GM12875 (cell line): ENCODE measurements at regions not wholly inside any gene's neighbourhood (a gene's known extent, or its start where the extent isn't known, plus 50 kb on each side); places are given as distances from the start of the nearest gene placed in this dataset.

Experiments
- H3K4me3 ChIP-seq: one replicate; pipeline ENCODE4 v1.5.1; 2011; ENCODE audit warnings: low read depth, low read length, control low read depth
- TF ChIP-seq, protein P1 (sequence below): IDR thresholded peaks from 2 replicates; pipeline ENCODE4 v1.5.1; 2011; ENCODE audit warnings: low read depth, mild to moderate bottlenecking, control low read depth, inconsistent platforms, low read length, moderate library complexity, borderline replicate concordance; ENCODE audit not compliant: insufficient read depth

DNA sequence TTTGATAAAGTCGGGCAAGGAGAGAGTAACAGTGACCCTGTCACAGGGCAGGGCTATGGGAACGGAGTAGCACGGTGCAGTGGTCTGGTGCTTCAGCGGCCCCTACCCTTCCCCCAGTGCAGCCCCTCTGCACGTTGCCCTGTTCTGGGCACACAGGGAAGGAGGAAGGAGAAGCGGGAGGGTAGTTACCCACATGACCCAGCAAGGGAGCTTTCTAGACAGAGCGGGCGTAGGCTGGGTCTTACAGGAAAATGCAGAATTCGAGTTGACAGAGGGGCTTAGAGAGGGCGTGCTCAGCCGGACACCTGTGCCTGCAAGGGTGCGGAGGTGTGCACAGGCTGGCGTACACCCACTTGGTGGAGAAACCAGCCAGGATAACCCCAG, 341.2 kb downstream of the NPHP4 start:
- no peak overlapping the region for H3K4me3 ChIP-seq
- TF ChIP-seq, protein P1, sequence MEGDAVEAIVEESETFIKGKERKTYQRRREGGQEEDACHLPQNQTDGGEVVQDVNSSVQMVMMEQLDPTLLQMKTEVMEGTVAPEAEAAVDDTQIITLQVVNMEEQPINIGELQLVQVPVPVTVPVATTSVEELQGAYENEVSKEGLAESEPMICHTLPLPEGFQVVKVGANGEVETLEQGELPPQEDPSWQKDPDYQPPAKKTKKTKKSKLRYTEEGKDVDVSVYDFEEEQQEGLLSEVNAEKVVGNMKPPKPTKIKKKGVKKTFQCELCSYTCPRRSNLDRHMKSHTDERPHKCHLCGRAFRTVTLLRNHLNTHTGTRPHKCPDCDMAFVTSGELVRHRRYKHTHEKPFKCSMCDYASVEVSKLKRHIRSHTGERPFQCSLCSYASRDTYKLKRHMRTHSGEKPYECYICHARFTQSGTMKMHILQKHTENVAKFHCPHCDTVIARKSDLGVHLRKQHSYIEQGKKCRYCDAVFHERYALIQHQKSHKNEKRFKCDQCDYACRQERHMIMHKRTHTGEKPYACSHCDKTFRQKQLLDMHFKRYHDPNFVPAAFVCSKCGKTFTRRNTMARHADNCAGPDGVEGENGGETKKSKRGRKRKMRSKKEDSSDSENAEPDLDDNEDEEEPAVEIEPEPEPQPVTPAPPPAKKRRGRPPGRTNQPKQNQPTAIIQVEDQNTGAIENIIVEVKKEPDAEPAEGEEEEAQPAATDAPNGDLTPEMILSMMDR = no peak

DNA sequence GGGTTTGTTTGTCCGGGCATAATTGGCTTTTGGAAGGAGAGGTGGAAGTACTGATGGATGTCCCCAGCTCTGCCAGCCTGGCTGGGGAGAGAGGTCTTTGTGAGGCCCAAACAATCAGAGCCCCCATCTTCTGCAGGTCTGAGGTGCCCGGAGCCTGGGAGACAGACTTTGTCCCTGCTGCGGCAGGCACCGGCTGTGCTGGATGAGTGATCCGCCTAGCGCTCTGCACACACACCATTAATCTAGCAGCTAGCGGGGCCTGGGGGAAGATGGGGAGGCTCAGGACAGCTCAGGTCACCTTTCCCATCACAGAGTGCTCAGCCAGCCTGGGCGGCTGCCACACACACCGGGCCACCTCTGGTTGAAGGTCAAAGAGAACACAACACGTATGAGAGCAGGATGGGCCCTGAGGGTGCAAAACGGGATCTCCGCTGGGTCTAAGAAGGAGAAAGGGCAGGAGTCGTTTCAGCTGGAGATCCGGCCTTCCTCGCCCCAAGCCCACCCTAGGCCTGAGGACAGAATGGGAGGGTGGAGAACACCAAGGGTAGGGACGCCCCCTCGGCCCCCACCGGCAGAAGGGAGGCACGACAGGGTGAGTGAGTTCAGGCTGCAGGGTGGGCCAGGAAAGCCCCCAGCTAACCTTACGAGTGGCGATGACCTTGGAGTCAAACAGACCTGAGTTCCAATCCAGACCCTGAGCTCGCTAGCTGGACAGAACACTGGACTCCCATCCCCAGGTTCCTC, 341.8 kb downstream of the NPHP4 start:
- TF ChIP-seq, protein P1 = no peak
- no peak overlapping the region for H3K4me3 ChIP-seq

DNA sequence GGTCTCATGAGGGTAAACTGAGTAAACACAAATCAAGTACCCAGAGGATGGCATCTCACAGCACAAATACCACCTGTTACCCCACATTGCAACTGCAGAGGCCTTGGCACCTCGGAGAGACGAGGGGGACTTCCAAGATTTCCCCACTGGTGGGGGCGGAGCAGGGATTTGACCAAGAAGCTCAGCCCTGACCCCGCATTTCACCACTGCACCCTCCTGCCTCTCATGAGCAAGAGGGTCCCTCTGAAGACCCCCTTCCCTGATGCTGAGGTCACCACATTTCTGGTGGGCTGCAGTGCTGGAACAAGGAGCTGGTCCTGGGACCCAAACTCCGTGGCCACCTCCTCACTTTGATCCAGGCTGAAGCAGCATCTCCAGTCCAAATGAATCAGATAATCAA, 342.4 kb downstream of the NPHP4 start:
- TF ChIP-seq, protein P1 = no peak
- H3K4me3 ChIP-seq = no peak overlapping the region

DNA sequence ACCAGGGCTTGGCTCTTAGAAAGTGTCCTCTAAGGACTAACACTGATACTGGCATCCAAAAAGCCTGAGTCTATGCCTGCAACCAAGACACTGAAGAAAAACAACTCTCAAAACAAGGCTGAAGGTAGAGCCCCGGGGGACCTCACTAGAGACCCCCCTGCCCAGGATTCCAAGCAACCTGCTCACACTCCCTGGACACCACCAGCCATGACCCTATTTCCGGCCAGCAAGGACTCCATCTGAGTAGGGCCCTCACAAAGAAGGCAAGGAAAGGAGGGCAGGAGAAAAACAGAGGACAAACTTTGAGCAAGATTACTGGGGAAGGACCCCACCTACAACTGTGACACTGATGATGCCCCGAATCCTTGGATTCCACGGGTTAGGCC, 343.1 kb downstream of the NPHP4 start:
- H3K4me3 ChIP-seq = no peak overlapping the region
- TF ChIP-seq, protein P1 = no peak

DNA sequence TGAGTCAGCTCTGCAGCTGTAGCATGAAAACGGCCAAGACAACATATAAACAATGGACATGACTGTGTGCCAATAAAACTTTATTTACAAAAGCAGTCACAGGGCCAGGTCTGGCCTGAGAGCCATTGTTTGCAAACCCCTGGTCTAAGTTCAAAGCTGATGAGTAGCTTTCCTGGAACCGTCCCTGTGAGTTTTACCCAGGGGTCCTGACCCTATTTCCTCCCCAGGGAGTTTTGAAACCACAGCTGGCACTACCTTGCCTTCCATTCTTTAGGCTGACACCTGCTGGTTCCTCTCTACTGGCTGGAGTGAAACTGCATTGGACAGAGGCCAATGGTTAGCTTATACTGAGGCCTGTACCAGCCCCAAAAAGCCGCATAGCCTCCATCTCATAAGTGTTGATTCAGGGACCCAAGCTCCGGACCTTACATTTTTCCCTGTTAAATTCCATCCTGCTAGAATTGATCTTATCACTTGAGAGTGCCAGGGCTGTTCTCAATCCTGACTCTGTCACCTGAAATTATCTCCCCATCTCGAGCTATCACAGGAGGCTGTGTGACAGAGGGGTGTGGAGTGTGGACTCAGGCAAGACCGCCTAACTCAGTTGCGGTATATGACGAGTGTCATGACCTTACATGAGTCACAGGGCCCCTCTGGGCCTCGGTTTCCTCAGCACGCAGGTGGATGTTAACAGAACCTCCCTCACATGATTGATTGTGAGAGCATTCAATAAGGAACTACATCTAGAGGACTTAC, 343.6 kb downstream of the NPHP4 start:
- H3K4me3 ChIP-seq = no peak overlapping the region
- TF ChIP-seq, protein P1 = no peak

DNA sequence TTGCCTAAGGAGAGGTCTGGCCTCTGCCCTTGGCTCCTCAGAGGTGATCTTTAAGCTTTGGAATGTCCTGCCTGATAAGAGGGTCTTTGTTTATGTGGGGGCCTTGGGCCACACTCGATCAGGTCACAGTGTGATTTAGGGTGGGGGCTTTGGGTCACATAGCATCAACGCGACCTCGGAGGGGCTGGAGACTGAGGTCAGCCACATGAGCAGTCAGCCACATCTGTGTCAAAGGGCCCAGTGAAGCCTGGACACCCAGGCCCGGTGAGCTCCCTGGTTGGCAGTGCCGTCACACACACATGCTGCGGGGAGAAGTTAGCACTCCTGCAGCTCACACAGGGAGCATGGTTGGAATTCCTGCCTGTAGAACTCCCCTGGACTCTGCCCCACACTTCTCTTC, 345.0 kb downstream of the NPHP4 start:
- no peak overlapping the region for H3K4me3 ChIP-seq
- TF ChIP-seq, protein P1 = no peak

DNA sequence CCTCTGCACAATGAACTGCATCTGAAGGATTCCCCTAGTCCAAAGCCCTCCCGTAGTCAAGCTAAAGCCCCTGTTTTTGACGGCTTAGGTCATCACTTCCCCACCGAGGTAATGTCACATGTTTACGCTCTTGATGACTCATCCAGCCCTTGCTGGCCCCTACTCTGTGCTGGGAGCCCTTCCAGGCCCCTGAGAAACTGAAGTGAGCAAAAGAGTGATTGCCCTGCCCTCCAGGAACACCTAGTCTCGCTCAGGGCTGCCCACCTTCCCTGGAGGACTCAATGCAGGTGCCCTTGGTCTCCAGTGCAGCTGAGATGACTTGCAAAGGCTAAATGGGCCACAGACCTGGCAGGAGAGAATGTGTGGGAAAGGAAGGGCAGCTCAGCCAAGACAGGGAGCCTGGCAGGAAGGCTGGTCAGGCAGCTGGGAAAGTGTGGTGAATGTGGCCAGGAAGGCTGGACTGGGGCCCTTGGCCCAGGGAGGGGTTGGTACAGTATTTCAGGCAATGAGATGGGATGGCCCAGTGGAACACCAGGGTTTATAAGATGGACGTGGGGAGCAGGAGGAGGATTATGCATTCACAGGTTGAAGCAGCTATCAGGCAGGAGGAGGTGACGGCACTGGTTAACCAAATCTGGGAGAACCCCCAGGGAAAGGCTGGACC, 345.6 kb downstream of the NPHP4 start:
- TF ChIP-seq, protein P1 = no peak

More for the DNA sequence above, 345.6 kb downstream of the NPHP4 start:
- no peak overlapping the region for H3K4me3 ChIP-seq
